Kidney (tissue), 13 donors: ENCODE measurements at regions not wholly inside any gene's neighbourhood (a gene's known extent, or its start where the extent isn't known, plus 50 kb on each side); places are given as distances from the start of the nearest gene placed in this dataset.
A peak's percentile ranks its signal among the peaks of the same experiment; 100 is the strongest.

Experiments
- DNase-seq, 5 donors: peaks; one replicate each; pipeline ENCODE4 v3.0.0-alpha.2; 2013 to 2020
- FAIRE-seq: peaks from 2 replicates; lab custom pipeline; 2012; peaks lifted over from hg19 to GRCh38; lab: Jason Lieb, UNC
- H3K27ac ChIP-seq, 2 donors: one replicate each; pipeline ENCODE4 v1.7.0; 2013; ENCODE audit warnings: low read depth in 2 of 2, low read length in 2 of 2, inconsistent platforms in 1 of 2
- H3K27me3 ChIP-seq: one replicate; pipeline ENCODE4 v1.7.1; 2013; ENCODE audit warnings: low read length, inconsistent platforms; ENCODE audit not compliant: control insufficient read depth, insufficient read depth
- H3K36me3 ChIP-seq, 3 donors: one replicate each; pipeline versions ENCODE4 v1.7.0 to v1.7.1; 2013; ENCODE audit warnings: low read length in 3 of 3, control low read depth in 1 of 3, inconsistent platforms in 1 of 3; ENCODE audit not compliant: insufficient read depth in 3 of 3, control insufficient read depth in 2 of 3
- H3K4me1 ChIP-seq, 3 donors: one replicate each; pipeline versions ENCODE4 v1.7.0 to v1.7.1; 2013; ENCODE audit warnings: low read length in 3 of 3, inconsistent platforms in 1 of 3, low read depth in 1 of 3; ENCODE audit not compliant: control insufficient read depth in 2 of 3, insufficient read depth in 2 of 3
- H3K4me3 ChIP-seq, 3 donors: one replicate each; pipeline versions ENCODE4 v1.7.0 to v1.8.1; 2013; ENCODE audit warnings: low read length in 3 of 3, control low read depth in 1 of 3, inconsistent platforms in 1 of 3
- H3K9ac ChIP-seq, 3 donors: one replicate each; pipeline versions ENCODE4 v1.7.0 to v1.7.1; 2013; ENCODE audit warnings: low read length in 3 of 3, control low read depth in 1 of 3, inconsistent platforms in 1 of 3
- H3K9me3 ChIP-seq, 3 donors: one replicate each; pipeline versions ENCODE4 v1.7.0 to v1.7.1; 2013; ENCODE audit warnings: low read length in 3 of 3, control low read depth in 1 of 3, inconsistent platforms in 1 of 3; ENCODE audit not compliant: control insufficient read depth in 2 of 3, insufficient read depth in 1 of 3
- intact Hi-C: fragments of 100-400 bp; cut with DNase I; formaldehyde crosslinking; loops from one replicate; pipeline ENCODE4 v1.11.1; 2022
- TF ChIP-seq, protein P1 (sequence below): IDR thresholded peaks from 3 replicates; pipeline ENCODE4 v1.5.1; 2012; ENCODE audit warnings: mild to moderate bottlenecking, moderate library complexity, borderline replicate concordance; ENCODE audit not compliant: insufficient read depth; ENCODE audit errors: extremely low read depth
- donor health status: control.
- donor health status: control.
- donor health status: control.
- donor health status: control.
- donor health status: control.
- donor health status: DM: yes; HTN: yes; CAD: no.
- donor health status: Normal renal cell carcinoma (clear cell type).

DNA sequence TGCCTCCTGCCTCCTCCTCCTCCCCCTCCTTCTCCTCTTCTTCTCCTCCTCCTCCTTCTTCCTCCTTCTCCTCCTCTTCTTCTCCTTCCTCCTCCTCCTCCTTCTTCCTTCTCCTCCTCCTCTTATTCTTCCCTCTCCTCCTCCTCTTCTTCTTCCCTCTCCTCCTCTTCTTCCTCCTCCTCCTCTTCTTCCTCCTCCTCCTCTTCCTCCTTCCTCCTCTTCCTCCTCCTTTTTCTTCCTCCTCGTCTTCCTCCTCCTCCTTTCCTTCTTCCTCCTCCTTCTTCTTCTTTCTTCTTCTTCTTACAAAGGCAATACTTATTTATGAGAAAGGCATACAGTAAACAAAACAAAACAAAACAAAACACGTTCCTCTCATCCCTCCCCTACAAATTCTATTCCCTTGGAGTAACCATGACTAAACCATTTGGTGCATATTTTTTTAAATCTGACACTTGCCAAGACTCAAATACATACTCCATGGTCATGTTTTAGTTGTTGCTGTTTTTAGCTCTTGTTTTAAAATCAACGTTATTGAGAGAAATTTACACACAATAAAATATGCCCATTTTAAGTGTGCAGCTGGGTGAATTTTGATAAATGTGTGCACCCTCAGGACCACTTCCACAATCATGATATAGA lies 135.6 kb downstream of the FOXD1 start:
- TF ChIP-seq, protein P1, sequence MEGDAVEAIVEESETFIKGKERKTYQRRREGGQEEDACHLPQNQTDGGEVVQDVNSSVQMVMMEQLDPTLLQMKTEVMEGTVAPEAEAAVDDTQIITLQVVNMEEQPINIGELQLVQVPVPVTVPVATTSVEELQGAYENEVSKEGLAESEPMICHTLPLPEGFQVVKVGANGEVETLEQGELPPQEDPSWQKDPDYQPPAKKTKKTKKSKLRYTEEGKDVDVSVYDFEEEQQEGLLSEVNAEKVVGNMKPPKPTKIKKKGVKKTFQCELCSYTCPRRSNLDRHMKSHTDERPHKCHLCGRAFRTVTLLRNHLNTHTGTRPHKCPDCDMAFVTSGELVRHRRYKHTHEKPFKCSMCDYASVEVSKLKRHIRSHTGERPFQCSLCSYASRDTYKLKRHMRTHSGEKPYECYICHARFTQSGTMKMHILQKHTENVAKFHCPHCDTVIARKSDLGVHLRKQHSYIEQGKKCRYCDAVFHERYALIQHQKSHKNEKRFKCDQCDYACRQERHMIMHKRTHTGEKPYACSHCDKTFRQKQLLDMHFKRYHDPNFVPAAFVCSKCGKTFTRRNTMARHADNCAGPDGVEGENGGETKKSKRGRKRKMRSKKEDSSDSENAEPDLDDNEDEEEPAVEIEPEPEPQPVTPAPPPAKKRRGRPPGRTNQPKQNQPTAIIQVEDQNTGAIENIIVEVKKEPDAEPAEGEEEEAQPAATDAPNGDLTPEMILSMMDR: no peak
- intact Hi-C loops: no loop called here
- Histone ChIP-seq H3K36me3 (no peaks in the 10 kb centered on the region), H3K27me3 (no peaks in the 10 kb centered on the region), H3K9me3 (no peaks in the 10 kb centered on the region), H3K27ac (no peak overlapping the region), H3K4me3 (no peak overlapping the region), H3K9ac (no peak overlapping the region), H3K4me1 (no peaks in the 10 kb centered on the region)
- no peak for DNase-seq
- FAIRE-seq: no peak

DNA sequence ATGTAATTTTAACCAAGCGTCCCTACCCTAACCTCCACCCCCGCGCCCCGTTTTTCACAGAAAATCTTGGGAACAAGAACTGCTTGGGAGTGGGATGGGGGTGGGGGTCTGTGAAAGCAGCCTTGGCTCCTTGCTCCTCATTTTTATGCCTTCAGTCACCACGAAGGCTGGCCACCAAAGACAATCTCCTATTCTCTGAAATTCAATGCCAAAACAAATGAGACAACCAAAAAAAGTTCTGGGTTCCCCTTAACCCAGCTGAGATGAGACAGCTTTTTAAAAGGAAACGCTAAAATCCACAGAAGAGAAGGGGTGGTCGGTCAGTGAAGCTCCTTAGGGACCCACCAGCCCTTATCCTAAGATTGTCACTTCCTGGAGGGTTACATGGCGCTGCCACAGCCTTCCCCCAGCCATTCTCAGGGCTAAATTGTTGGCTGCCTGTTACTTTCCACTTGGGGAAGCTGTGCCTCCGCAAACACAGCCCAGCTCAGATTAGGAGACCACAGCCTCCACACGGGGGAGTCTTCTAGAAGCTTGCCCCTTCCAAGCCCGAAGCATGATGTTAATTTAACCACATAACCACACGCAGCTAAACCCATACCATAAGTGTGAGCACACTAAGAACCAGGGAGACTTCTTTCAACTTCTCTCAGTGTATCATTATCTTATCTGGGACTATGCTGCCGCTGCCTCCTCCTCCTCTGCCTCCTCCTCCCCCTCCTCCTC lies 136.3 kb downstream of the FOXD1 start:
- TF ChIP-seq, protein P1: no peak
- Histone ChIP-seq H3K27ac (no peak overlapping the region), H3K9me3 (no peaks in the 10 kb centered on the region), H3K4me1 (peaks cover 0 to 5% (median 0%) of the 10 kb centered on the region in 3 donors), H3K36me3 (no peaks in the 10 kb centered on the region), H3K4me3 (no peak overlapping the region), H3K27me3 (no peaks in the 10 kb centered on the region), H3K9ac (no peak overlapping the region)
- DNase-seq: peak in 4 of 5 donors; percentile 63 to 83 (median 64)
- intact Hi-C loops: no loop called here
- FAIRE-seq: no peak

DNA sequence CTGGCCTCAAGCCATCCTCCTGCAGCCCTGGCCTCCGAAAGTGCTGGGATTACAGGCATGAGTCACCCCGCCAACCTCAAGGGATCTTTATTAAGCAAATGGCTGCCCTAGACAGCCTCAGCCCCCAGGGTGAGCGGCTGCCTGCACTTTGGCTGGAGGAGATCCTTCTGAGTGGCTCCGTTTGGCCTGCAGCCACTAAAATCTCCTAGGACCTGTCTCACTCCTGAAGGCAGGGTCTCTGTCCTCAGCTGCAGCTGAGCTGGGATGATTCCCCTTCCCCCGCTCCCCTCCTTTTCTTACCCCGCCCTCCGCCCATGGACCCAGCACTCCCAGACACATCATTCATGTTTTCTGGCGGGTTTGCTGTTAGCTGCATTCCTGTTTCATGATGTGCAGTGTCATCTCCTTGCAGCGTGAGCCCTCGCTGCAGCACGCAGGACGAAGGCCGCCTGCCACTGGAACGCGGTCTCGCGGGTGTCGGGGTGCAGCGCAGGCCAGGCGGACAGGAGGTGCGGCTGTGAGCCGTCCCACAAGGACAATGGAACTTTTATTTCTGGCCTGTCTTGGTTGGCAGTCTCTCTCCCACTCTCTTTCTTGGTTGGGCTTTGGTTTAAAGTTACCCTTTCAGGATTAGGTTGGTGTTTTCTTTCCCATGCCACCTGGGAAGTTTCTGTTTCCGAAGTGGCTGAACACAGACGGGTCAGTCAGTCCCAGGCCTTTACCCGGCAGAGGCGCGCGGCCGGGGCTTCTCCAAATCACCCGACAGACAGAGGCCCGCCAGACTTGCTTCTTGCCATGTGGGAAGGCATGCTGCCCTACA lies 137.1 kb downstream of the FOXD1 start:
- H3K9me3 ChIP-seq: no peaks in the 10 kb centered on the region
- H3K4me3 ChIP-seq: no peak overlapping the region
- peak; percentile 75 to 88 (median 83) for DNase-seq
- no peak overlapping the region for H3K27ac ChIP-seq
- no peak overlapping the region for H3K9ac ChIP-seq
- no peaks in the 10 kb centered on the region for H3K27me3 ChIP-seq
- TF ChIP-seq, protein P1: no peak
- FAIRE-seq: no peak
- H3K36me3 ChIP-seq: no peaks in the 10 kb centered on the region
- H3K4me1 ChIP-seq: peaks cover 0 to 5% (median 0%) of the 10 kb centered on the region in 3 donors
- intact Hi-C loops: no loop called here
